Vagina (tissue), 2 donors: ENCODE measurements at regions not wholly inside any gene's neighbourhood (a gene's known extent, or its start where the extent isn't known, plus 50 kb on each side); places are given as distances from the start of the nearest gene placed in this dataset.

Experiments used
- CTCF ChIP-seq, 3 experiments: fragments of 450-650 bp in 2 of 3; fragments of 200-600 bp in 1 of 3; sonication (generic) in 1 of 3; IDR thresholded peaks; one replicate each; pipeline ENCODE4 v1.5.1; 2017 to 2019; ENCODE audit warnings: antibody characterized with exemption in 3 of 3, mild to moderate bottlenecking in 2 of 3, moderate library complexity in 2 of 3
- POLR2A ChIP-seq, 2 donors: fragments of 450-650 bp; IDR thresholded peaks; one replicate each; pipeline ENCODE4 v1.6.1; 2017; ENCODE audit warnings: antibody characterized with exemption in 2 of 2, mild to moderate bottlenecking in 2 of 2, moderate library complexity in 2 of 2
- POLR2AphosphoS5 ChIP-seq, 2 donors: sonication (generic); formaldehyde crosslinking; IDR thresholded peaks; one replicate each; pipeline ENCODE4 v1.9.0; 2017; ENCODE audit warnings: antibody characterized with exemption in 2 of 2, mild to moderate bottlenecking in 2 of 2, low read depth in 1 of 2; ENCODE audit not compliant: insufficient read depth in 1 of 2

- TF ChIP-seq CTCF (IDR thresholded peaks at IDR 0.05): no peak
- no peak for TF ChIP-seq POLR2AphosphoS5 (IDR thresholded peaks at IDR 0.05; ENCODE audit: insufficient read depth in 1 of 2, low read depth in 1 of 2)
- TF ChIP-seq POLR2A (IDR thresholded peaks at IDR 0.05): no peak
These were observed 568.5 kb upstream of the JAG1 start for GRCh38 chr20:11242320-11242719.
